ENCODE measurements at regions not wholly inside any gene's neighbourhood (a gene's known extent, or its start where the extent isn't known, plus 50 kb on each side); places are given as distances from the start of the nearest gene placed in this dataset.

- no peak for TF ChIP-seq EP300 (IDR thresholded peaks at IDR 0.05)
- no peak for TF ChIP-seq POLR2AphosphoS5 (IDR thresholded peaks at IDR 0.05)
- no peak for TF ChIP-seq CTCF (IDR thresholded peaks at IDR 0.05)
- TF ChIP-seq POLR2A (IDR thresholded peaks at IDR 0.05): no peak
Observed at GRCh38 chr16:79672524-79672923, 72.0 kb upstream of the MAF start.
